KMS-11 (cell line): ENCODE measurements at regions not wholly inside any gene's neighbourhood (a gene's known extent, or its start where the extent isn't known, plus 50 kb on each side); places are given as distances from the start of the nearest gene placed in this dataset.

ENCODE experiments used
- H2AFZ ChIP-seq: fragments of 200-600 bp; sonication (generic); 2 replicates; pipeline ENCODE4 v1.6.1; 2016; ENCODE audit warnings: antibody characterized with exemption, mixed run types, low read depth
- H3K27ac ChIP-seq: fragments of 200-600 bp; sonication (generic); 2 replicates; pipeline ENCODE4 v1.6.1; 2016; ENCODE audit warnings: mild to moderate bottlenecking, mixed run types
- H3K27me3 ChIP-seq: fragments of 200-600 bp; sonication (generic); 2 replicates; pipeline ENCODE4 v1.6.1; 2017; ENCODE audit warnings: mild to moderate bottlenecking, low read depth, mixed run types, moderate library complexity; ENCODE audit not compliant: insufficient read depth
- H3K36me3 ChIP-seq: fragments of 200-600 bp; sonication (generic); 2 replicates; pipeline ENCODE4 v1.6.1; 2017; ENCODE audit warnings: mild to moderate bottlenecking, mixed run types; ENCODE audit not compliant: insufficient read depth
- H3K4me1 ChIP-seq: fragments of 200-600 bp; sonication (generic); 2 replicates; pipeline ENCODE4 v1.6.1; 2016; ENCODE audit warnings: mild to moderate bottlenecking, low read depth, mixed run types; ENCODE audit not compliant: poor library complexity, severe bottlenecking
- H3K4me2 ChIP-seq: fragments of 200-600 bp; sonication (generic); 2 replicates; pipeline ENCODE4 v1.7.0; 2016; ENCODE audit warnings: mild to moderate bottlenecking, mixed run types
- H3K4me3 ChIP-seq: fragments of 200-600 bp; sonication (generic); IDR thresholded peaks from 2 replicates; pipeline ENCODE4 v1.6.1; 2017; ENCODE audit warnings: low read depth, low read length, mixed read lengths; ENCODE audit not compliant: insufficient read depth
- H3K79me2 ChIP-seq: fragments of 200-600 bp; sonication (generic); 2 replicates; pipeline ENCODE4 v1.6.1; 2016; ENCODE audit warnings: low read depth, mixed run types; ENCODE audit not compliant: insufficient read depth
- H3K9ac ChIP-seq: fragments of 200-600 bp; sonication (generic); 2 replicates; pipeline ENCODE4 v1.6.1; 2016; ENCODE audit warnings: mild to moderate bottlenecking, mixed run types
- H4K20me1 ChIP-seq: fragments of 200-600 bp; sonication (generic); 2 replicates; pipeline ENCODE4 v1.6.1; 2016; ENCODE audit warnings: mild to moderate bottlenecking, mixed run types; ENCODE audit not compliant: insufficient read depth
- TF ChIP-seq, protein P1 (sequence below): fragments of 200-600 bp; sonication (generic); conservative IDR thresholded peaks from 2 replicates; pipeline ENCODE4 v1.6.1; 2017; ENCODE audit warnings: low read depth, mild to moderate bottlenecking, antibody characterized with exemption, low read length, moderate library complexity, mixed read lengths

GRCh38 chr2:216959433-216959832, 99.6 kb upstream of the TNP1 start:
- Histone ChIP-seq H3K4me1 (no peaks in the 10 kb centered on the region), H3K27me3 (no peaks in the 10 kb centered on the region), H3K36me3 (no peaks in the 10 kb centered on the region), H3K4me2 (no peak overlapping the region), H3K4me3 (no peak overlapping the region), H3K27ac (no peak overlapping the region), H2AFZ (no peak overlapping the region), H3K9ac (no peak overlapping the region), H3K79me2 (no peaks in the 10 kb centered on the region), H4K20me1 (no peaks in the 10 kb centered on the region)
- TF ChIP-seq, protein P1, sequence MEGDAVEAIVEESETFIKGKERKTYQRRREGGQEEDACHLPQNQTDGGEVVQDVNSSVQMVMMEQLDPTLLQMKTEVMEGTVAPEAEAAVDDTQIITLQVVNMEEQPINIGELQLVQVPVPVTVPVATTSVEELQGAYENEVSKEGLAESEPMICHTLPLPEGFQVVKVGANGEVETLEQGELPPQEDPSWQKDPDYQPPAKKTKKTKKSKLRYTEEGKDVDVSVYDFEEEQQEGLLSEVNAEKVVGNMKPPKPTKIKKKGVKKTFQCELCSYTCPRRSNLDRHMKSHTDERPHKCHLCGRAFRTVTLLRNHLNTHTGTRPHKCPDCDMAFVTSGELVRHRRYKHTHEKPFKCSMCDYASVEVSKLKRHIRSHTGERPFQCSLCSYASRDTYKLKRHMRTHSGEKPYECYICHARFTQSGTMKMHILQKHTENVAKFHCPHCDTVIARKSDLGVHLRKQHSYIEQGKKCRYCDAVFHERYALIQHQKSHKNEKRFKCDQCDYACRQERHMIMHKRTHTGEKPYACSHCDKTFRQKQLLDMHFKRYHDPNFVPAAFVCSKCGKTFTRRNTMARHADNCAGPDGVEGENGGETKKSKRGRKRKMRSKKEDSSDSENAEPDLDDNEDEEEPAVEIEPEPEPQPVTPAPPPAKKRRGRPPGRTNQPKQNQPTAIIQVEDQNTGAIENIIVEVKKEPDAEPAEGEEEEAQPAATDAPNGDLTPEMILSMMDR = no peak

DNA sequence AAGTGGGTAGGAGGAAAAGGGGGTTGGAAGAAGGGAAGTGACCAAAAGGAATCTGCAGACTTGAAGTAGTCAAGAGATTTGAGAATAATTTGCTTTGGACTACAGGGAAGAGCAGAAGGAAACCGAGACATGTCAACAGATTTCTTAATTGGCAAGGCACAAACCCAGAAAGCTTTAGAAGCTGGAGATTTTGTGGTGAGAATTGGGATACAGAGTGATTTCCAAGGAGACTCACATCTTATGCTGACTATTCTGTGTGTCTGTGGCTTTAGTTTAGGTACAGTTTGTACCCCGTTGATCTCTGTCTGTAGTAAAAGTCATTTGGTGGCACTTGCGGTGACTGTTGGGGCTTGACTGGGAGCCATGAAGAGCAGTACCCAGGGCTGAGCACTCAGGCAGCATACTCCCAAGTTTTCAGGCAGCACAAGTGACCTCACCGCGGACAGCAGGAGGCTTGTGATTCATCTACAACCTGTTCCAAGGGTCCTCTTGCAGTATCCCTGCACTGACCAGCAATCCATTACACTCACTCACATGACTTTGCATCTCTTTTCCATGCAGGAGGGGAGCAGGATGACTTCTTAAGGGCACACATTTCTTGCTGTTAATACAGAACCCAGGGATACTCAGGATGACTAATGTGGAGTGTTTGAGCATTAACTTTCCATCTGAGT, 97.1 kb upstream of the TNP1 start:
- no peaks in the 10 kb centered on the region for H3K4me1 ChIP-seq
- no peak overlapping the region for H3K9ac ChIP-seq
- no peaks in the 10 kb centered on the region for H3K27me3 ChIP-seq
- H4K20me1 ChIP-seq = no peaks in the 10 kb centered on the region
- no peak overlapping the region for H3K4me2 ChIP-seq
- no peaks in the 10 kb centered on the region for H3K79me2 ChIP-seq
- no peak overlapping the region for H2AFZ ChIP-seq
- no peak overlapping the region for H3K27ac ChIP-seq
- H3K4me3 ChIP-seq = no peak overlapping the region
- no peaks in the 10 kb centered on the region for H3K36me3 ChIP-seq
- TF ChIP-seq, protein P1 = no peak

GRCh38 chr2:216951171-216951570, 91.3 kb upstream of the TNP1 start:
- no peaks in the 10 kb centered on the region for H3K4me1 ChIP-seq
- no peak overlapping the region for H3K27ac ChIP-seq
- no peaks in the 10 kb centered on the region for H3K36me3 ChIP-seq
- H3K27me3 ChIP-seq = no peaks in the 10 kb centered on the region
- no peak overlapping the region for H3K4me3 ChIP-seq
- H2AFZ ChIP-seq = no peak overlapping the region
- TF ChIP-seq, protein P1 = no peak
- H3K79me2 ChIP-seq = no peaks in the 10 kb centered on the region
- H3K9ac ChIP-seq = no peak overlapping the region
- H4K20me1 ChIP-seq = no peaks in the 10 kb centered on the region
- no peak overlapping the region for H3K4me2 ChIP-seq

GRCh38 chr2:216950547-216950946, 90.7 kb upstream of the TNP1 start:
- Histone ChIP-seq H3K9ac (no peak overlapping the region), H3K27me3 (no peaks in the 10 kb centered on the region), H3K4me2 (no peak overlapping the region), H4K20me1 (no peaks in the 10 kb centered on the region), H3K4me3 (no peak overlapping the region), H3K4me1 (no peaks in the 10 kb centered on the region), H2AFZ (no peak overlapping the region), H3K27ac (no peak overlapping the region), H3K79me2 (no peaks in the 10 kb centered on the region), H3K36me3 (no peaks in the 10 kb centered on the region)
- TF ChIP-seq, protein P1 = no peak
